Activated T-helper 2 cell treated with anti-CD3 and anti-CD28 coated beads, Interferon-gamma antibody, Interleukin-2, Interleukin-4, amounts not matched to agents 10 μg/mL and 5 μg/mL and 100 μg/mL, durations not matched to agents 14 hours and 24 hours and 36 hours (primary cell): ENCODE measurements at regions not wholly inside any gene's neighbourhood (a gene's known extent, or its start where the extent isn't known, plus 50 kb on each side); places are given as distances from the start of the nearest gene placed in this dataset.

Experiments used
- DNase-seq: peaks from one replicate; pipeline ENCODE4 v3.0.0; 2021; ENCODE audit warnings: low spot score
- H3K27ac Mint-ChIP-seq: one replicate; pipeline ENCODE4 v1.8.0; 2021; ENCODE audit warnings: mixed read lengths
- H3K27me3 Mint-ChIP-seq: one replicate; pipeline ENCODE4 v1.8.0; 2021; ENCODE audit warnings: low read depth, mixed read lengths
- H3K36me3 Mint-ChIP-seq: one replicate; pipeline ENCODE4 v1.8.0; 2021; ENCODE audit warnings: low read depth, mixed read lengths
- H3K4me1 Mint-ChIP-seq: one replicate; pipeline ENCODE4 v1.8.0; 2021; ENCODE audit warnings: low read depth, mixed read lengths
- H3K4me3 Mint-ChIP-seq: one replicate; pipeline ENCODE4 v1.8.0; 2021; ENCODE audit warnings: low read depth, mild to moderate bottlenecking, moderate library complexity, mixed read lengths
- H3K9me3 Mint-ChIP-seq: one replicate; pipeline ENCODE4 v1.8.0; 2021; ENCODE audit warnings: mixed read lengths
- intact Hi-C: fragments of 100-400 bp; cut with micrococcal nuclease; formaldehyde crosslinking; loops from one replicate; pipeline ENCODE4 v1.15.1; 2023

DNA sequence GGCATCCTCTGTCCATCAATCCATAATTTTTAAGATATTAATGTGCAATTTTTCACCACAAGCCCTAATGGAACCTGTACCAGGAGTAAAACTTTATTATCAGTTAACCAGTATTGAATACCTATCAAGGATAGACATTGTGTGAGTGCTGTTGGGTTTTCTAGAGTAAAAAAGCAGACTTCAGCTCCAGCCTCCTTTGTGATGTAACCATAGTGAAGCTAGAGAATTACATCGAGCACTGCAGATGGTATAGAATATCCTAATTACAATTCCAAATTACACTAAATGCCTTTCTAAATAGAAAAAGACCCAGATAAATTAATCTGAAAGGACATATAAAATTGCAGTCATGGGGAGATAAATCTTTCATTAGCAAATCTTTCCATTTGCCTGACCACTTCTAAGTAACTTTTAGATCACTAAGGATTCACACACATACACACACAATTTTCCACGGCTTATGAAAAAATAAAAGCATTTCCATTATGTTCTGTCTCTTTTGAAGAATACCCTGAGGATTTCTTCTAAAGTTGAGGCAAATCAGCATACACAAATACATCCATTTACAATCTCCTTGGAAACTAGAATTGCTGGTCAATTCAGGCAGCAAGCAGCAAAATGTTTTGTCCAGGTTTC, 117.1 kb upstream of the TANK start:
- no peaks in the 10 kb centered on the region for H3K4me1 Mint-ChIP-seq
- no peaks in the 10 kb centered on the region for H3K36me3 Mint-ChIP-seq
- no peak overlapping the region for H3K4me3 Mint-ChIP-seq
- no peak for DNase-seq
- no peak overlapping the region for H3K27ac Mint-ChIP-seq
- peaks cover 42% of the 10 kb centered on the region for H3K27me3 Mint-ChIP-seq
- intact Hi-C loops: no loop called here
- H3K9me3 Mint-ChIP-seq: no peaks in the 10 kb centered on the region

- DNase-seq: no peak
- intact Hi-C loops: no loop called here
- Mint-ChIP-seq H3K27me3 (peaks cover 43% of the 10 kb centered on the region), H3K36me3 (no peaks in the 10 kb centered on the region), H3K4me3 (no peak overlapping the region), H3K4me1 (no peaks in the 10 kb centered on the region), H3K9me3 (no peaks in the 10 kb centered on the region), H3K27ac (no peak overlapping the region)
Observed at GRCh38 chr2:161044095-161044865, 115.9 kb upstream of the TANK start.

DNA sequence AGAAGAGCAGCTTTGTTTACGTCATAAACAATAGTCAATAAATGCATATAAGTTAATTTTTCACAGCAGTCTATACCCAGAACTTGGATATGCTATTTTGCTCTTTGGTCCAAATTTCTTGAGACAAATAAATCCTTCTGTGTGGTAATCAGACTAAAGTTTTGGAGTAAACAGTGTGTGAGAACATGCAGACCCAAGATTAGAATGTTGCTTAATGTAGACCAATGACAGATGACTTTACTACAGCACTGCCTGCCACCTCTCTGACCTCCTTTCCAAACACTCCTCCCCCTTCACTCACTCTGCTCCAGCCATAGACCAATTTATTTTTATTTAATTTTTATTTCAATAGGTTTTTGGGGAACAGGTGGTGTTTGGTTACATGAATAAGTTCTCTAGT, 115.3 kb upstream of the TANK start:
- Mint-ChIP-seq H3K27ac (no peak overlapping the region), H3K4me1 (no peaks in the 10 kb centered on the region), H3K27me3 (peaks cover 47% of the 10 kb centered on the region), H3K9me3 (no peaks in the 10 kb centered on the region), H3K36me3 (no peaks in the 10 kb centered on the region), H3K4me3 (no peak overlapping the region)
- intact Hi-C loops: no loop called here
- no peak for DNase-seq

DNA sequence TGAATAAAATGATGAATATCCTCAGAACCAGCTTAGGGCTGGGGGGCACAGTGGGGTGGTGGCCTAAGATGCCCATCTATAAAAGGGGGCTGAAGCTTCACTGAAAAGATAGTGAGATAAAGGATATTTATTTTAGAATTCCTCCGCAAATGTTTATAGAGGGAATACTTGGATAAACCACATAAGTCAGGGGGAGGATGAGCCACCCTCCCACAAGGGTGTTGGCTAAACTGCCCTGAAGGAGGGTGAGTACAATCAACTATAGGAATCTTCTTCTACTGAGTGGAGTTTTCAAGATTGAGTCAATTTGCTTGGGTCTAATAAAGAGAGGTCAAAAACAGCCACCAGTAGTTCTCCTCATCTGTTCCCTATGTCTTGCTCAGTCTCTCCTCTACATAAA, 114.5 kb upstream of the TANK start:
- H3K36me3 Mint-ChIP-seq: no peaks in the 10 kb centered on the region
- no peaks in the 10 kb centered on the region for H3K4me1 Mint-ChIP-seq
- H3K27ac Mint-ChIP-seq: no peak overlapping the region
- no peaks in the 10 kb centered on the region for H3K9me3 Mint-ChIP-seq
- H3K4me3 Mint-ChIP-seq: no peak overlapping the region
- intact Hi-C loops: no loop called here
- no peak for DNase-seq
- peaks cover 50% of the 10 kb centered on the region for H3K27me3 Mint-ChIP-seq

- Mint-ChIP-seq H3K4me3 (no peak overlapping the region), H3K4me1 (no peaks in the 10 kb centered on the region), H3K36me3 (no peaks in the 10 kb centered on the region), H3K27ac (no peak overlapping the region), H3K27me3 (peaks cover 52% of the 10 kb centered on the region), H3K9me3 (no peaks in the 10 kb centered on the region)
- intact Hi-C loops: no loop called here
- no peak for DNase-seq
Observed at GRCh38 chr2:161046876-161047275, 113.4 kb upstream of the TANK start.

DNA sequence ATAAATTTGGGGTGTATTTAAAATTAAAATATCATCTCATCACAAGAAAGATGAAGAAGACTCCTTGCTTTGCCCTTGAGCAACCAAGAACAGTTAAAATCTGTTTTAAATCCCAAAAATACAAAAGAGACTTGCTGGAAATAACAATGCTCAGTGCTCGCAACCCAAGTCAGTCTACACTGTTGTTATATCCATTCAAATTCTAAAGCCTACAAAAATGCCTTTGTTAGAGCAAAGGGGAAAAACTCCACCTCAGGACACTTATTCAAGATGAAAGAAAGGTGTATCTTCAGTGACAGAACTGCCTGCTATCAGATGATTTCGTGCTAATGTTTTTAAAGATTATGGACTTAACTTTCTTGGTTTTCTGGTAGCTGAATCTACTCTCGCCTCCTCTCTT, 111.9 kb upstream of the TANK start:
- peaks cover 64% of the 10 kb centered on the region for H3K27me3 Mint-ChIP-seq
- no peak for DNase-seq
- no peak overlapping the region for H3K4me3 Mint-ChIP-seq
- no peaks in the 10 kb centered on the region for H3K9me3 Mint-ChIP-seq
- H3K27ac Mint-ChIP-seq: no peak overlapping the region
- intact Hi-C loops: no loop called here
- no peaks in the 10 kb centered on the region for H3K4me1 Mint-ChIP-seq
- no peaks in the 10 kb centered on the region for H3K36me3 Mint-ChIP-seq

DNA sequence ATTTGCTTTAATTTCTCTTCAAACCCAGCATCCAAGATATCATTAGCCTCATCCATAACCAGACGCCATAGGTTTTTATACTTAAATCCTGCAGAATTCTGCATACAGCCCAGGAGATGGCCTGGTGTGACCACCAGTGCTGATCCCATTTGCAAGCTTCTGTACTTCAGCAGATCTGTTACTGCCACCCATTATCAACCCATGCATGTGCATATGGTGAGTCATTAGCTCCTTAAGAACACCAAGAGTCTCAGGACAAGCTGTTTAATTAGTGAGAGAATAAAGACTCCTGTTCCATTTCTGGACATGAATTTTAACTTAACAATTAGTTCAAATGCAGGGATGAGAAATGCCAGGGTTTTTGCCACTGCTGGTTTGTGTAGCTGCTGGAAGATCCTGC, 110.7 kb upstream of the TANK start:
- Mint-ChIP-seq H3K36me3 (no peaks in the 10 kb centered on the region), H3K27me3 (peaks cover 59% of the 10 kb centered on the region), H3K4me3 (no peak overlapping the region), H3K4me1 (no peaks in the 10 kb centered on the region), H3K9me3 (no peaks in the 10 kb centered on the region), H3K27ac (no peak overlapping the region)
- no peak for DNase-seq
- intact Hi-C loops: no loop called here

DNA sequence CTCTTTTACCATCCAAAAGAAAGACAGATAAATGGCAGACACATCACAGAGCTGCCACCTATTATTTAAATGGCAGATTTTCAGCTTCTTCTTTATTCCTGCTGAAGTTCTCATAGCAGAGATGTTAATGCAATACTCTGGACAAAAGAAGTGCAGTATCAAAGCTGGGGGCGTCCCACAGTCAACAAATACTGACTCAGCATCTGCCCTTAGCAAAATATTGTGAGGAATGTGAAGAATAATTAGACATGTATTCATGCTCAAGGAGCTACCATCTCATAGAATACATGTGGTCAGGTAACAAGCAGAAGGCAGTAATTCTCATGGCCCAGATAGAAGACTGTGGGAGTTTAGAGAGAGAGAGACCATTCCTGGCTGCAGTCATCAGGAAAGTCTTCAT, 108.0 kb upstream of the TANK start:
- no peaks in the 10 kb centered on the region for H3K9me3 Mint-ChIP-seq
- no peaks in the 10 kb centered on the region for H3K36me3 Mint-ChIP-seq
- no peak overlapping the region for H3K4me3 Mint-ChIP-seq
- no peak for DNase-seq
- no peak overlapping the region for H3K27ac Mint-ChIP-seq
- peaks cover 53% of the 10 kb centered on the region for H3K27me3 Mint-ChIP-seq
- no peaks in the 10 kb centered on the region for H3K4me1 Mint-ChIP-seq
- intact Hi-C loops: no loop called here

GRCh38 chr2:161055289-161055688, 104.9 kb upstream of the TANK start:
- Mint-ChIP-seq H3K27me3 (peaks cover 39% of the 10 kb centered on the region), H3K36me3 (no peaks in the 10 kb centered on the region), H3K27ac (no peak overlapping the region), H3K4me1 (no peaks in the 10 kb centered on the region), H3K9me3 (no peaks in the 10 kb centered on the region), H3K4me3 (no peak overlapping the region)
- DNase-seq: no peak
- intact Hi-C loops: no loop called here

- Mint-ChIP-seq H3K36me3 (no peaks in the 10 kb centered on the region), H3K4me1 (peaks cover 4% of the 10 kb centered on the region), H3K27ac (no peak overlapping the region), H3K4me3 (no peak overlapping the region), H3K9me3 (no peaks in the 10 kb centered on the region), H3K27me3 (peaks cover 13% of the 10 kb centered on the region)
- intact Hi-C loops: no loop called here
- DNase-seq: no peak
Observed at GRCh38 chr2:161059388-161059787, 100.8 kb upstream of the TANK start.

DNA sequence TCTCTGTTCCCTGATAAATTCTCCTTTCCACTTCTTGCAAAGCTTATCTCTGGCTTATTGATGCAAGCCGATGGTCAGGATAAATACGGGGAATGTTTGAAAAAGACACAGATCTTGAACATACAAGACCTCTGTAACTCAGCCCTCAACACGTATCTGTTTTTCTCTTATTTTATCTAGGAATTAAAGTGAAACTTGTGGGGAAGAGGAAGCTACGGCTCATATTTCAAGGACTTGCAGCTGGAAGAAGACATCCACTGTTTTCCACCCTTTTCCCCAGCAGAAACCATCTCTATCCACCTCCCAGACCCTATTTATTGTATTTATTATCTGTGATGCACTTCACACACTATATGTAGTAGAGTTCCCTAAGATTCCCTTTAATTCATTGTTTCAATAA, 98.4 kb upstream of the TANK start:
- H3K4me1 Mint-ChIP-seq: peaks cover 4% of the 10 kb centered on the region
- intact Hi-C loops: no loop called here
- no peak overlapping the region for H3K4me3 Mint-ChIP-seq

DNA sequence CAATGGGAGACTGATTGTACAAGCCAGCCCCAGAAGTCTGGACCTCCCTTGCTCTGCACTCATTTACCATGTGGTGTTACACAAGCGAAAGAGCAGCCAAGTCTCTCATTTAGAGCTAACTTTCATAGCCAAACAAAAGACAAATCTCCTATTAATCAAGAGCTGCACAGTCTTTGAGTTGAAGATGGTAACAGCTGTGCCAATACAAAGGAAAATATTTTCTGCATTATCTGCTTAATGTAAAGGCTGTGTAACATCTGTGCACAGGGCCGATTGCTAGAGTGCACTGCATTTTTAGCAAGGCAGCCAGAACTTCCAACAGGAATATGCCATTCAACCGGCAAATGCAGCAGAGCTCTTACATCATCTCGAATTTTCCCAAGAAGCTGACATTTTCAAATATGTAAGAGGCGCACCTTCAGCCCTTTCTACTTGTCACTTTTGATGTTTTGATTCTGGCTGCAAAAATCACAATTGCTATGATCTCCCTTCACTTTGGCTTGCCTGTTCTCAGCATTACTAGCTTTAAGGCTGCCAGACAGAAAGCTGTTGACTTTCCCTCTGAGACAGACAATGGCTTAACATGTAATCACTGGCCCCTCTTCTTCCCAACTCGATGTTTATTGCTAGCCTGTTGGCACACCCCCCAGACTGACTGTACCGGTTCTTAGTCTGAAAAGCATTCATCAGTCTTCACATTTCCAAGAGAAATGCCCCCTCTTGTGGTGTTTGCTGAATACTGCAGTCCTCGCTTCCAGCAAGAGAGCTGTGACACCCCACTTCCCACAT, 96.9 kb upstream of the TANK start:
- intact Hi-C loops: loop anchor here (1.0 kb wide), 1 partner anchor 69 kb away; no protein-coding TSS in a partner anchor
- peak; percentile 47 for DNase-seq
- no peak overlapping the region for H3K4me3 Mint-ChIP-seq
- H3K27ac Mint-ChIP-seq: no peak overlapping the region
- no peaks in the 10 kb centered on the region for H3K36me3 Mint-ChIP-seq
- H3K9me3 Mint-ChIP-seq: no peaks in the 10 kb centered on the region
- peaks cover 11% of the 10 kb centered on the region for H3K4me1 Mint-ChIP-seq
- H3K27me3 Mint-ChIP-seq: peaks cover 7% of the 10 kb centered on the region

More for the DNA sequence above, 98.4 kb upstream of the TANK start:
- Mint-ChIP-seq H3K27ac (no peak overlapping the region), H3K36me3 (no peaks in the 10 kb centered on the region), H3K27me3 (peaks cover 6% of the 10 kb centered on the region), H3K9me3 (no peaks in the 10 kb centered on the region)
- no peak for DNase-seq

- H3K36me3 Mint-ChIP-seq: no peaks in the 10 kb centered on the region
- no peak overlapping the region for H3K4me3 Mint-ChIP-seq
- H3K9me3 Mint-ChIP-seq: no peaks in the 10 kb centered on the region
- intact Hi-C loops: loop anchor here (1.0 kb wide), 1 partner anchor 70 kb away; no protein-coding TSS in a partner anchor
- H3K27me3 Mint-ChIP-seq: peaks cover 7% of the 10 kb centered on the region
- H3K4me1 Mint-ChIP-seq: peaks cover 12% of the 10 kb centered on the region
- no peak overlapping the region for H3K27ac Mint-ChIP-seq
- DNase-seq: no peak
Observed at GRCh38 chr2:161063946-161064306, 96.3 kb upstream of the TANK start.
